Pancreas (tissue), 10 donors: ENCODE measurements at regions not wholly inside any gene's neighbourhood (a gene's known extent, or its start where the extent isn't known, plus 50 kb on each side); places are given as distances from the start of the nearest gene placed in this dataset.

Experiments
- ATAC-seq, 4 donors: fragments of 200-7000 bp; cut with Tn5 transposase; one replicate each; pipeline versions ENCODE4 v1.8.0 to v1.9.1; 2020; ENCODE audit warnings: mild to moderate bottlenecking in 4 of 4, moderate library complexity in 4 of 4
- DNase-seq, 6 donors: peaks; one replicate each; pipeline ENCODE4 v3.0.0-alpha.2; 2020
- FAIRE-seq: peaks from 2 replicates; lab custom pipeline; 2012; peaks lifted over from hg19 to GRCh38; lab: Jason Lieb, UNC
- H3K27ac ChIP-seq, 4 donors: fragments of 200-600 bp; sonication (generic); 1 replicate in 3 of 4; 2 replicates in 1 of 4; pipeline versions ENCODE4 v1.5.0 to v1.8.0; 2020
- H3K27me3 ChIP-seq, 4 donors: fragments of 200-600 bp; one replicate each; pipeline ENCODE4 v1.8.0; 2021
- H3K36me3 ChIP-seq, 3 donors: fragments of 200-600 bp; sonication (generic) in 1 of 3; one replicate each; pipeline versions ENCODE4 v1.5.0 to v1.8.0; 2020 to 2021
- H3K4me1 ChIP-seq, 3 donors: fragments of 200-600 bp; one replicate each; pipeline ENCODE4 v1.8.0; 2021
- H3K4me3 ChIP-seq, 4 donors: fragments of 200-600 bp; sonication (generic) in 2 of 4; one replicate each; pipeline versions ENCODE4 v1.5.0 to v1.8.0; 2020 to 2021
- H3K9me3 ChIP-seq, 4 donors: fragments of 200-600 bp; one replicate each; pipeline ENCODE4 v1.8.0; 2021
- CTCF ChIP-seq, 4 donors: fragments of 200-600 bp; sonication (generic) in 3 of 4; IDR thresholded peaks; one replicate each; pipeline versions ENCODE4 v1.5.0 to v1.8.0; 2021; ENCODE audit warnings: antibody characterized with exemption in 4 of 4
- WGBS, 2 donors: extraction: QIAGEN DNeasy Blood & Tissue Kit; methylation state at CpG; one replicate each; pipeline ENCODE4 v1.1.7; 2013; 5-methylcytosine and 5-hydroxymethylcytosine counted together
- intact Hi-C, 3 donors: fragments of 100-400 bp; cut with DNase I; formaldehyde crosslinking; loops; one replicate each; pipeline versions ENCODE4 v1.11.1 to v1.14.2; 2022
- donor health status: healthy with polysubstance abuse.
- donor health status: DM: no; HTN: no; CAD: no; lungs with moderate emphysema.
- donor health status: DM: no; HTN: no; CAD: no.
- donor health status: control.
- donor health status: control.
- donor health status: Bipolar disorder and iron deficiency.
- donor health status: DM: yes; HTN: yes; CAD: no.
- donor health status: DM: no; HTN: no; CAD: no.
- donor health status: DM: no; HTN: no; CAD: no.
- donor health status: DM: yes; HTN: yes; CAD: no.

- intact Hi-C loops, result no loop called here
- Histone ChIP-seq H3K27me3 (no peaks in the 10 kb centered on the region), H3K4me3 (peak overlapping the region in 1 of 4 donors; percentile 4), H3K4me1 (no peaks in the 10 kb centered on the region), H3K36me3 (no peaks in the 10 kb centered on the region), H3K9me3 (peaks cover 0 to 3% (median 0%) of the 10 kb centered on the region in 4 donors), H3K27ac (no peak overlapping the region)
- 41 to 59% methylated on average over 5 of the region's 5 CpGs for WGBS, 2 donors
- TF ChIP-seq CTCF (IDR thresholded peaks at IDR 0.05), result no peak
- DNase-seq (no peak), FAIRE-seq (no peak), ATAC-seq (no peak)
Observed at GRCh38 chr5:27403243-27403882, 365.0 kb upstream of the CDH9 start.

- H3K27me3 ChIP-seq, result no peaks in the 10 kb centered on the region
- no peaks in the 10 kb centered on the region for H3K36me3 ChIP-seq
- TF ChIP-seq CTCF (IDR thresholded peaks at IDR 0.05), result no peak
- ATAC-seq (no peak), DNase-seq (no peak), FAIRE-seq (no peak)
- 47 to 62% methylated on average over 3 of the region's 3 CpGs for WGBS, 2 donors
- intact Hi-C loops, result no loop called here
- peak overlapping the region in 1 of 4 donors; percentile 4 for H3K4me3 ChIP-seq
- no peaks in the 10 kb centered on the region for H3K4me1 ChIP-seq
- H3K27ac ChIP-seq, result no peak overlapping the region
- H3K9me3 ChIP-seq, result peaks cover 0 to 3% (median 0%) of the 10 kb centered on the region in 4 donors
Observed at GRCh38 chr5:27402828-27403227, 364.4 kb upstream of the CDH9 start.

GRCh38 chr5:27396998-27397397 is 358.6 kb upstream of the CDH9 start:
- Histone ChIP-seq H3K4me3 (no peak overlapping the region), H3K27ac (no peak overlapping the region), H3K9me3 (peaks cover 0 to 3% (median 0%) of the 10 kb centered on the region in 4 donors), H3K36me3 (no peaks in the 10 kb centered on the region), H3K27me3 (no peaks in the 10 kb centered on the region), H3K4me1 (no peaks in the 10 kb centered on the region)
- FAIRE-seq, result no peak
- 69 to 81% methylated on average over 9 of the region's 9 CpGs for WGBS, 2 donors
- no peak for ATAC-seq
- TF ChIP-seq CTCF (IDR thresholded peaks at IDR 0.05), result no peak
- intact Hi-C loops, result no loop called here
- no peak for DNase-seq

GRCh38 chr5:27392716-27393115 is 354.3 kb upstream of the CDH9 start:
- WGBS, 2 donors, result 40 to 52% methylated on average over 1 of the region's 1 CpG
- H3K36me3 ChIP-seq, result no peaks in the 10 kb centered on the region
- TF ChIP-seq CTCF (IDR thresholded peaks at IDR 0.05), result no peak
- H3K27ac ChIP-seq, result no peak overlapping the region
- no peak for FAIRE-seq
- no peaks in the 10 kb centered on the region for H3K9me3 ChIP-seq
- no peak overlapping the region for H3K4me3 ChIP-seq
- no peaks in the 10 kb centered on the region for H3K4me1 ChIP-seq
- intact Hi-C loops, result no loop called here
- no peak for DNase-seq
- ATAC-seq, result no peak
- no peaks in the 10 kb centered on the region for H3K27me3 ChIP-seq

- H3K27ac ChIP-seq, result no peak overlapping the region
- H3K27me3 ChIP-seq, result no peaks in the 10 kb centered on the region
- intact Hi-C loops, result no loop called here
- ATAC-seq (no peak), DNase-seq (no peak), FAIRE-seq (no peak)
- no peaks in the 10 kb centered on the region for H3K4me1 ChIP-seq
- H3K9me3 ChIP-seq, result no peaks in the 10 kb centered on the region
- TF ChIP-seq CTCF (IDR thresholded peaks at IDR 0.05), result no peak
- no peaks in the 10 kb centered on the region for H3K36me3 ChIP-seq
- 46 to 60% methylated on average over 2 of the region's 2 CpGs for WGBS, 2 donors
- no peak overlapping the region for H3K4me3 ChIP-seq
Observed at GRCh38 chr5:27389696-27390095, 351.3 kb upstream of the CDH9 start.
